ENCODE measurements at regions not wholly inside any gene's neighbourhood (a gene's known extent, or its start where the extent isn't known, plus 50 kb on each side); places are given as distances from the start of the nearest gene placed in this dataset.
A peak's percentile ranks its signal among the peaks of the same experiment; 100 is the strongest.
"Not testable (repeated sequence)": the region's sequence is repeated elsewhere in the genome, so short reads cannot be mapped to it uniquely, and the experiment has no call there.

- no peaks in the 10 kb centered on the region for H3K27me3 ChIP-seq (ENCODE audit: control insufficient read depth, insufficient read depth, low read length)
- peaks cover 8% of the 10 kb centered on the region; the same call in 1 of the 2 replicates for H3K9me3 ChIP-seq (ENCODE audit: control insufficient read depth, insufficient read depth, low read depth, low read length)
- no peaks in the 10 kb centered on the region for H3K36me3 ChIP-seq (ENCODE audit: control insufficient read depth, insufficient read depth, low read length)
- no peak overlapping the region for H3K27ac ChIP-seq (ENCODE audit: low read depth, low read length)
- no peaks in the 10 kb centered on the region for H3K4me1 ChIP-seq (ENCODE audit: control insufficient read depth, insufficient read depth, low read length)
- no peak overlapping the region for H3K9ac ChIP-seq (ENCODE audit: low read length)
- H3K4me3 ChIP-seq (ENCODE audit: low read depth, low read length): no peak overlapping the region
Observed at GRCh38 chr2:129914538-129915302, 64.7 kb upstream of the RAB6C start.

GRCh38 chr2:129915303-129915840, 64.1 kb upstream of the RAB6C start:
- Histone ChIP-seq H3K27ac (ENCODE audit: low read depth, low read length) (no peak overlapping the region), H3K9me3 (ENCODE audit: control insufficient read depth, insufficient read depth, low read depth, low read length) (peaks cover 8% of the 10 kb centered on the region; the same call in 1 of the 2 replicates), H3K27me3 (ENCODE audit: control insufficient read depth, insufficient read depth, low read length) (no peaks in the 10 kb centered on the region), H3K36me3 (ENCODE audit: control insufficient read depth, insufficient read depth, low read length) (no peaks in the 10 kb centered on the region), H3K9ac (ENCODE audit: low read length) (no peak overlapping the region), H3K4me3 (ENCODE audit: low read depth, low read length) (no peak overlapping the region), H3K4me1 (ENCODE audit: control insufficient read depth, insufficient read depth, low read length) (no peaks in the 10 kb centered on the region)

- no peak overlapping the region for H3K27ac ChIP-seq (ENCODE audit: low read depth, low read length)
- peaks cover 26% of the 10 kb centered on the region for H3K27me3 ChIP-seq (ENCODE audit: control insufficient read depth, insufficient read depth, low read length)
- H3K9me3 ChIP-seq (ENCODE audit: control insufficient read depth, insufficient read depth, low read depth, low read length): peaks cover 8% of the 10 kb centered on the region; the same call in 1 of the 2 replicates
- peaks cover 3% of the 10 kb centered on the region; the same call in 1 of the 2 replicates for H3K4me1 ChIP-seq (ENCODE audit: control insufficient read depth, insufficient read depth, low read length)
- H3K4me3 ChIP-seq (ENCODE audit: low read depth, low read length): no peak overlapping the region
- no peaks in the 10 kb centered on the region for H3K36me3 ChIP-seq (ENCODE audit: control insufficient read depth, insufficient read depth, low read length)
- H3K9ac ChIP-seq (ENCODE audit: low read length): no peak overlapping the region
Observed at GRCh38 chr2:129918604-129919003, 60.9 kb upstream of the RAB6C start.

GRCh38 chr2:129922571-129923264, 56.7 kb upstream of the RAB6C start:
- peak overlapping the region; percentile 68 for H3K4me3 ChIP-seq (ENCODE audit: low read depth, low read length)

GRCh38 chr2:129923265-129924091, 56.0 kb upstream of the RAB6C start:
- Histone ChIP-seq H3K4me1 (ENCODE audit: control insufficient read depth, insufficient read depth, low read length) (peaks cover 3% of the 10 kb centered on the region; the same call in 1 of the 2 replicates), H3K27me3 (ENCODE audit: control insufficient read depth, insufficient read depth, low read length) (peaks cover 27% of the 10 kb centered on the region), H3K9ac (ENCODE audit: low read length) (no peak overlapping the region), H3K9me3 (ENCODE audit: control insufficient read depth, insufficient read depth, low read depth, low read length) (no peaks in the 10 kb centered on the region), H3K4me3 (ENCODE audit: low read depth, low read length) (peak overlapping the region; percentile 68), H3K27ac (ENCODE audit: low read depth, low read length) (no peak overlapping the region), H3K36me3 (ENCODE audit: control insufficient read depth, insufficient read depth, low read length) (no peaks in the 10 kb centered on the region)

More at GRCh38 chr2:129922571-129923264, 56.7 kb upstream of the RAB6C start:
- H3K36me3 ChIP-seq (ENCODE audit: control insufficient read depth, insufficient read depth, low read length): no peaks in the 10 kb centered on the region
- H3K4me1 ChIP-seq (ENCODE audit: control insufficient read depth, insufficient read depth, low read length): peaks cover 3% of the 10 kb centered on the region; the same call in 1 of the 2 replicates
- peaks cover 5% of the 10 kb centered on the region; the same call in 1 of the 2 replicates for H3K9me3 ChIP-seq (ENCODE audit: control insufficient read depth, insufficient read depth, low read depth, low read length)
- peaks cover 27% of the 10 kb centered on the region for H3K27me3 ChIP-seq (ENCODE audit: control insufficient read depth, insufficient read depth, low read length)
- H3K9ac ChIP-seq (ENCODE audit: low read length): no peak overlapping the region
- H3K27ac ChIP-seq (ENCODE audit: low read depth, low read length): no peak overlapping the region

GRCh38 chr2:129924115-129924514, 55.4 kb upstream of the RAB6C start:
- peaks cover 27% of the 10 kb centered on the region for H3K27me3 ChIP-seq (ENCODE audit: control insufficient read depth, insufficient read depth, low read length)
- not testable (repeated sequence) for H3K9ac ChIP-seq (ENCODE audit: low read length); H3K9me3 ChIP-seq (ENCODE audit: control insufficient read depth, insufficient read depth, low read depth, low read length); H3K36me3 ChIP-seq (ENCODE audit: control insufficient read depth, insufficient read depth, low read length); H3K4me3 ChIP-seq (ENCODE audit: low read depth, low read length); H3K4me1 ChIP-seq (ENCODE audit: control insufficient read depth, insufficient read depth, low read length); H3K27ac ChIP-seq (ENCODE audit: low read depth, low read length)

- Histone ChIP-seq H3K27ac (ENCODE audit: low read depth, low read length) (no peak overlapping the region), H3K9ac (ENCODE audit: low read length) (no peak overlapping the region), H3K36me3 (ENCODE audit: control insufficient read depth, insufficient read depth, low read length) (no peaks in the 10 kb centered on the region), H3K9me3 (ENCODE audit: control insufficient read depth, insufficient read depth, low read depth, low read length) (no peaks in the 10 kb centered on the region), H3K4me1 (ENCODE audit: control insufficient read depth, insufficient read depth, low read length) (peaks cover 3% of the 10 kb centered on the region; the same call in 1 of the 2 replicates), H3K4me3 (ENCODE audit: low read depth, low read length) (no peak overlapping the region), H3K27me3 (ENCODE audit: control insufficient read depth, insufficient read depth, low read length) (peaks cover 27% of the 10 kb centered on the region)
Observed at GRCh38 chr2:129925381-129925780, 54.1 kb upstream of the RAB6C start.

GRCh38 chr2:129927696-129928095, 51.8 kb upstream of the RAB6C start:
- no peaks in the 10 kb centered on the region for H3K36me3 ChIP-seq (ENCODE audit: control insufficient read depth, insufficient read depth, low read length)
- no peak overlapping the region for H3K27ac ChIP-seq (ENCODE audit: low read depth, low read length)
- H3K4me1 ChIP-seq (ENCODE audit: control insufficient read depth, insufficient read depth, low read length): peaks cover 3% of the 10 kb centered on the region; the same call in 1 of the 2 replicates
- H3K9ac ChIP-seq (ENCODE audit: low read length): no peak overlapping the region
- H3K9me3 ChIP-seq (ENCODE audit: control insufficient read depth, insufficient read depth, low read depth, low read length): no peaks in the 10 kb centered on the region
- H3K27me3 ChIP-seq (ENCODE audit: control insufficient read depth, insufficient read depth, low read length): peaks cover 10% of the 10 kb centered on the region
- H3K4me3 ChIP-seq (ENCODE audit: low read depth, low read length): no peak overlapping the region

GRCh38 chr2:129929321-129930290, 49.9 kb upstream of the RAB6C start:
- H3K36me3 ChIP-seq (ENCODE audit: control insufficient read depth, insufficient read depth, low read length): no peaks in the 10 kb centered on the region
- H3K27me3 ChIP-seq (ENCODE audit: control insufficient read depth, insufficient read depth, low read length): peaks cover 18% of the 10 kb centered on the region
- no peak overlapping the region for H3K9ac ChIP-seq (ENCODE audit: low read length)
- no peak overlapping the region for H3K4me3 ChIP-seq (ENCODE audit: low read depth, low read length)
- H3K4me1 ChIP-seq (ENCODE audit: control insufficient read depth, insufficient read depth, low read length): peaks cover 6% of the 10 kb centered on the region; the same call in 1 of the 2 replicates
- no peak overlapping the region for H3K27ac ChIP-seq (ENCODE audit: low read depth, low read length)
- H3K9me3 ChIP-seq (ENCODE audit: control insufficient read depth, insufficient read depth, low read depth, low read length): no peaks in the 10 kb centered on the region
